OCI-LY1 (cell line): ENCODE measurements at regions not wholly inside any gene's neighbourhood (a gene's known extent, or its start where the extent isn't known, plus 50 kb on each side); places are given as distances from the start of the nearest gene placed in this dataset.

Experiments
- CTCF ChIP-seq: fragments of 200-600 bp; sonication (generic), shearing (Covaris generic); IDR thresholded peaks from 2 replicates; pipeline ENCODE4 v1.5.1; 2017; ENCODE audit warnings: mild to moderate bottlenecking, antibody characterized with exemption, low read length, moderate library complexity, mixed read lengths
- EZH2 ChIP-seq: fragments of 200-600 bp; sonication (generic), shearing (Covaris generic); IDR thresholded peaks from 2 replicates; pipeline ENCODE4 v1.8.0; 2017; ENCODE audit warnings: borderline replicate concordance, mixed run types, mild to moderate bottlenecking, antibody characterized with exemption, low read length, moderate library complexity, mixed read lengths

GRCh38 chr22:40114411-40114810 is 63.3 kb upstream of the TNRC6B start:
- TF ChIP-seq CTCF (no peak), EZH2 (no peak)
